ENCODE measurements at regions not wholly inside any gene's neighbourhood (a gene's known extent, or its start where the extent isn't known, plus 50 kb on each side); places are given as distances from the start of the nearest gene placed in this dataset.

DNA sequence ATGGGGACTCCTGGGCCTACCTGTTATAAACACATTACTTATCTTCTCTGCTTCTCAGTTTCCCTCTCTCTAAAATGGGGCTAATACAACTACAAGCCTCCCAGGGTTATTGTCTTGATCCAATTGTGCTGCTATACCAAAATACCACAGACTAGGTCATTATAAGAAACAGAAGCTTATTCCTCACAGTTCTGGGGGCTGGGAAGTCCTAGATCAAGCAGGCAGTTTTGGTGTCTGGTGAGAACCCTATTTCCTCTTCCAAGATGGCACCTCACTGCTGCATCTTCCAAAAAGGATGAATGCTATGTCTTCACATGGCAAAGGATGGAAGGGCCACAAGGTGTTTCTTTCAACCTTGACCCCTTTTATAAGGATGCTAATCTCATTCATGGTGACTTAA, 732.9 kb upstream of the TBX3 start:
- TF ChIP-seq CTCF (IDR thresholded peaks at IDR 0.05; ENCODE audit: low read depth, low read length): no peak
- in situ Hi-C loops (cut with HindIII; ENCODE audit: low sequenced_read_pairs): no loop called here
- no peak overlapping the region for H3K4me3 ChIP-seq (ENCODE audit: low read depth, low read length)
- no peak for DNase-seq (ENCODE audit: low read depth, low spot score)

DNA sequence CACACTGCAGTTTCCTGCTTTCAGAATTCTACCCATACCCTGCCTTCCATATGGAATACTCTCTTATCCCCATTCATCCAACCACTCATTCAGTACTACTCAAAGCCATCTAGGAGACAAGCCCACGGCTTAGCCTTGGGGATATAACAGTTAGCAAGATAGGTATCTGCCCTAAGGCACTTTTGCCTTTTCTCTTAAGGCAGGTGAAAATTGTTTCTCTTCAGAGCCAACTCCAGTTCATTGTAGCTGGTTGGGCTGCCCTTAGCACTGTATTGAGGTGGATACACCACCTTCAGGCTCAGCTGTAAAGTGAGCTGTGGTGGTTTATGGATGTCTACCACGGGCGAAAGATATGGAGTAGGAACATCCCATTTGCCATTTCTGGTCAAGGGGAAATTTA, 729.7 kb upstream of the TBX3 start:
- in situ Hi-C loops (cut with HindIII; ENCODE audit: low sequenced_read_pairs): no loop called here
- DNase-seq (ENCODE audit: low read depth, low spot score): no peak
- no peak for TF ChIP-seq CTCF (IDR thresholded peaks at IDR 0.05; ENCODE audit: low read depth, low read length)
- no peak overlapping the region for H3K4me3 ChIP-seq (ENCODE audit: low read depth, low read length)

- in situ Hi-C loops (cut with HindIII; ENCODE audit: low sequenced_read_pairs): no loop called here
- no peak for TF ChIP-seq CTCF (IDR thresholded peaks at IDR 0.05; ENCODE audit: low read depth, low read length)
- H3K4me3 ChIP-seq (ENCODE audit: low read depth, low read length): no peak overlapping the region
- DNase-seq (ENCODE audit: low read depth, low spot score): peak; percentile 5
Measured at GRCh38 chr12:115412831-115413230, 728.9 kb upstream of the TBX3 start.

DNA sequence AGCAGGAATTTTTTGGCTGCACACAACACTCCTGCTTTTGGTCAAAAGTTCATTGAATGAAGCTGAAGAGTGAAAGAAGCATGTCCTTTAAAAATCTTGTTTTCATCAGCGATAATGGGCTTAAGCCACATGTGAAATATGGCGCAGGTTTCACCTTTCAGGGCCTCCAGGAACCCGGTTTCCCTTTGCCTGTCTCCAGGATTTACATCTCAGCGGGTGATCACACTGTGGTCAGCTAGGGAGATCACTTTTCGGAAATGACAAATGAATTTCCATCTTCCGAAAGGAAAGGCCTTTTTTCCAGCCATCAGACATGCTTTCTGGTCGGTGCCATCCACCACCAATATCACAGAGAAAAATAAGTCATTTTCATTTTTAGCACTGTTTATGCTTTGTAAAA, 727.1 kb upstream of the TBX3 start:
- DNase-seq (ENCODE audit: low read depth, low spot score): peak; percentile 45
- in situ Hi-C loops (cut with HindIII; ENCODE audit: low sequenced_read_pairs): no loop called here
- H3K4me3 ChIP-seq (ENCODE audit: low read depth, low read length): no peak overlapping the region
- no peak for TF ChIP-seq CTCF (IDR thresholded peaks at IDR 0.05; ENCODE audit: low read depth, low read length)

- no peak for TF ChIP-seq CTCF (IDR thresholded peaks at IDR 0.05; ENCODE audit: low read depth, low read length)
- no peak for DNase-seq (ENCODE audit: low read depth, low spot score)
- in situ Hi-C loops (cut with HindIII; ENCODE audit: low sequenced_read_pairs): no loop called here
- no peak overlapping the region for H3K4me3 ChIP-seq (ENCODE audit: low read depth, low read length)
Measured at GRCh38 chr12:115408642-115409041, 724.7 kb upstream of the TBX3 start.

GRCh38 chr12:115407723-115408122, 723.7 kb upstream of the TBX3 start:
- no peak for DNase-seq (ENCODE audit: low read depth, low spot score)
- TF ChIP-seq CTCF (IDR thresholded peaks at IDR 0.05; ENCODE audit: low read depth, low read length): no peak
- in situ Hi-C loops (cut with HindIII; ENCODE audit: low sequenced_read_pairs): no loop called here
- no peak overlapping the region for H3K4me3 ChIP-seq (ENCODE audit: low read depth, low read length)

DNA sequence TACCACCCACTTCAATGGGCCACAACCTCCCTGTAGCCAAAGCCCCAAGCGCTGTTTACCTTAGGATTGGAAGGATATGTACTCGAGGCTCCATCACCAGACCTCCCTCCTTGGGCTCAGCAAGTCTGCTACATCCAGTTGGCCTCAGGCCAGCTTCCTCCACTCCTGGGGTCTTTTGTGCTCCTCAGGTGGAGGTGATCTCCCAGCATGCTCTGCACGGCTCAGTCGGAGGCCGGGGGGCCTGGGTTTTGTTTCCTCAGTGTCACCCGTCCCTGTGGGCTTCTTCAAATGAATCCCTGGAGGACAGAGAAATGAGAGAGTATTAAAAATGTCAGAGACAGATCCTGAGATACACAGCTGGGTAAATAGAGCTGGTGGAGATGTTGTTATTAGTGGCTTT, 723.1 kb upstream of the TBX3 start:
- in situ Hi-C loops (cut with HindIII; ENCODE audit: low sequenced_read_pairs): no loop called here
- no peak for TF ChIP-seq CTCF (IDR thresholded peaks at IDR 0.05; ENCODE audit: low read depth, low read length)
- no peak overlapping the region for H3K4me3 ChIP-seq (ENCODE audit: low read depth, low read length)
- no peak for DNase-seq (ENCODE audit: low read depth, low spot score)

Data from astrocyte of the spinal cord (primary cell).